T-helper 22 cell (primary cell): ENCODE measurements at regions not wholly inside any gene's neighbourhood (a gene's known extent, or its start where the extent isn't known, plus 50 kb on each side); places are given as distances from the start of the nearest gene placed in this dataset.
"Not testable (repeated sequence)": the region's sequence is repeated elsewhere in the genome, so short reads cannot be mapped to it uniquely, and the experiment has no call there.

ENCODE experiments used
- DNase-seq: peaks from one replicate; pipeline ENCODE4 v3.0.0-alpha.2; 2020; ENCODE audit warnings: low read depth

DNA sequence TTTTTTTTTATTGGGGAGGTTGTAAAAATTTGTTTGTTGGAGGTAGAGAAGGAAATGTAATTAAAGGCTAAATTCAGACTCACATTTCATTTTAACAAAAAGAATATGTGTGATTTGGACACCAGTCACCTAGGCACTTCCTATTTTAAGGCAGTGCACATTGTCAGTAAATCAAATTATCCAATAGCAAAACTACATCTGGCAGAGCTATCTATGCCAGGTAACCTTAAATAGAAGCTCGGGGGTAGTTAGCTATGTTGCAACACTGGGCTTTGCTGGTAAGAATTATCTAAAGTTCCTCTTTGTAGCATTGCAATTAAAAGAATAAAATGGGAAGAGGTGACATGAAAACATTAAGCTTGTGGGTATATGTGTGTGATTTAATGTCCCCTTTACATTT, 1064.4 kb upstream of the ZEB2 start:
- no peak for DNase-seq

GRCh38 chr2:145573608-145574007, 1053.7 kb upstream of the ZEB2 start:
- DNase-seq: no peak

GRCh38 chr2:145572238-145572637, 1052.3 kb upstream of the ZEB2 start:
- DNase-seq: no peak

DNA sequence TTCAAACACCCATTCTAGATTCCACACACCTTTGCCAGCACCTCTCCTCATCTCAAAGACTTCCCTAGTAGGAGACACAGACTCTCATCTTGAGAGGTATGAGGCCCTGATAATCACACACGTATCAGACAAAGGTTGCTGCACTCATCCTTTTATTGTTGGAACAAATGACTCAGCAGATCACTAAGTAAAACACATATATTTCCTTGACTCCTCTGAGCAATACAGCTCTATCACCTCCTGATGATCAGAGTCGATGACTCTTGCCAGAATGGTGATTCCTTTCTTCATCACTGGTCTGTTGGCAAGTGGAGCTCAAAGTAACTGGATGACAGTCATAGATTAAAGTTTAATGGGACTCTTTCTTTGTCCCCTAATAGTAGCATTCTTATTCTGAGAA, 1049.2 kb upstream of the ZEB2 start:
- no peak for DNase-seq

DNA sequence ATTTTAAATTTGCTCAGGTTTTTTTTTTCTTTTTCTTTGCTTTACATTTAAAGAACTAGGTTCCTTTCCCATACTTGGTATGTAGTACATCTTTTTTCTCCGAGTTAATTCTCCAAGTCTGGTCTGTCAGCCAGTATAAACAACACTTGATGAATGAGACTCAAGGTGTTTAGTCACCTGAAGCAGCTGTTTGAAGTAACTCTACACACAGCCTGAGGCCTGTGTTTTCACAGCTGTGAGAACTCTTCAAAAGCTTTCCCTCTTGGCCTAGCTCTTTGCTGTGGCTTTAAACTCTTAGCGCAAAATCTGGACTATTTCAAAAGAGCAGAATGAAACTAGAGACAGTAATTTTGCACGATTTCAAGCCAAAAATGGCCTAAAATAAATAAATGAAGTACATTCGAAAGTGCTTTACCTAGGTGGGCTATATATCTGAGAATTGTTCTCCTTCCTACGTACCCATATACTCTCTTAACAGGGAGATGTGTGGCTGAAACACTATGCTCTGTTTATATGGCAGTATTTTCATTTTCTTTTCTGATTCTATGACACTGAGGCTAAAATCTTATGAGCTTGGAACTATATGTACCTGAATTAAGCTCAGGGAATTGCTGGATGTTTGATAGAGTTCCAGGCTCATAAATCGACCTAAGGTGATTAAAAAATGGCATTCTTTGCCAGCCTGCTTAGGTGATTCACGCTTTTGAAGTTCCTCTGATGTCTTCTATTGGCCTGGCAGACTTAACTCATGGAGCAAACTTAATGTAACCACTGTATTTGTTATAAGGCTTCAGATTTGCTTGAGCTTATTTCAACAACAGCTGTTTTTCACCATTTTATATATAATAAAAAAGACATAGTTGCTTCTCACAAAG, 1044.1 kb upstream of the ZEB2 start:
- no peak for DNase-seq

- DNase-seq: no peak
Observed at GRCh38 chr2:145561152-145561551, 1041.2 kb upstream of the ZEB2 start.

GRCh38 chr2:145558617-145559350, 1038.9 kb upstream of the ZEB2 start:
- DNase-seq: no peak

GRCh38 chr2:145555360-145555759, 1035.4 kb upstream of the ZEB2 start:
- no peak for DNase-seq

DNA sequence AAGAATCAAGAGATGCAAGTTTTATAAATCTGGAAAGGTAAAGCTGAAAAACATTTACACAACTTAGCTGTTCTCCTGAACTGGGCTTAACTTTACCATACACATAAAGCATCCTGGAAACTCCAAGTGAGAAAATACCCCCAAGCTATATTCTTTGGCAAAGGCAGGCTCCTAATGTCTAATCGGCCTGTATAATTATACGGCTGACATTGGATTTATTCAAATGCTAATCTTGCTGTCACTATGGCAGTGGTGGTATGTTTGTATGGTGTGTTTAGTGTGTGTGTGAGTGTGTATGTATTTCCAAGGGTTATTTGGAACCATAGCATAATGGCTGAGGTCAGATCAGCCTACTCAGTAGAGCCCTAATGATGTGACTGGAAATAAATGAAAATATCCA, 1031.8 kb upstream of the ZEB2 start:
- DNase-seq: no peak

- no peak for DNase-seq
Observed at GRCh38 chr2:145548479-145548878, 1028.6 kb upstream of the ZEB2 start.

- no peak for DNase-seq
Observed at GRCh38 chr2:145547620-145548019, 1027.7 kb upstream of the ZEB2 start.

GRCh38 chr2:145546091-145546490, 1026.2 kb upstream of the ZEB2 start:
- no peak for DNase-seq

DNA sequence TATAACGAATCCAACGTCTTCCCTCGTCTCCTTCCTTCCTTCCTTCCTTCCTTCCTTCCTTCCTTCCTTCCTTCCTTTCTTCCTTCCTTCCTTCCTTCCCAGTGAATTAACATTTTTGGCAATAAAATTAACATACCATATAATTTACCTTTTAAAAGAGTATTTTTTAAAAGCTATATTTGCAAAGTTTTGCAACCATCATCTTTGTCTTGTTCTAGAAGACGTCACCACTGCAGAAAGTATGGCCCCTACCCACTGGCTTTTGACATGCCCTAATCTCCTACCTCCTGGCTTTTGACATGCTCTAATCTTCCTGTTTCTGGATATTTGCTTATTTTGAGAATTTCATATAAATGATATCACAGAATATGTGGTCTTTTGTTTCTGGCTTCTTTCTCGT, 1023.9 kb upstream of the ZEB2 start:
- DNase-seq: no peak

- no peak for DNase-seq
Observed at GRCh38 chr2:145543155-145543554, 1023.2 kb upstream of the ZEB2 start.

DNA sequence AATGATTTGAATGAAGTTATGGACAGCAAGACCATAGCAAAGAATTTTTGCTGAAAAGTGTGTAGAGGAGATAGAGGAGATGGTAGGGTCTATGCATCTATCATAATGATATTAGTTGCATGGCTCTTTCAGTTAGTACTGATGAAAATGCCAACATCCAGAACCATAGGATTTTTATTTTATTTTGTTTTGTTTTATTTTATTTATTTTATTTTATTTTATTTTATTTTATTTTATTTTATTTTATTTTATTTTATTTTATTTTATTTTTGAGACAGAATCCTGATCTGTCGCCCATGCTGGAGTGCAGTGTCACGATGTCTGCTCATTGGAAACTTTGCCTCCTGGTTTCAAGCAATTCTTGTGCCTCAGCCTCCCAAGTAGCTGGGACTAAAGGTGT, 1021.1 kb upstream of the ZEB2 start:
- no peak for DNase-seq

DNA sequence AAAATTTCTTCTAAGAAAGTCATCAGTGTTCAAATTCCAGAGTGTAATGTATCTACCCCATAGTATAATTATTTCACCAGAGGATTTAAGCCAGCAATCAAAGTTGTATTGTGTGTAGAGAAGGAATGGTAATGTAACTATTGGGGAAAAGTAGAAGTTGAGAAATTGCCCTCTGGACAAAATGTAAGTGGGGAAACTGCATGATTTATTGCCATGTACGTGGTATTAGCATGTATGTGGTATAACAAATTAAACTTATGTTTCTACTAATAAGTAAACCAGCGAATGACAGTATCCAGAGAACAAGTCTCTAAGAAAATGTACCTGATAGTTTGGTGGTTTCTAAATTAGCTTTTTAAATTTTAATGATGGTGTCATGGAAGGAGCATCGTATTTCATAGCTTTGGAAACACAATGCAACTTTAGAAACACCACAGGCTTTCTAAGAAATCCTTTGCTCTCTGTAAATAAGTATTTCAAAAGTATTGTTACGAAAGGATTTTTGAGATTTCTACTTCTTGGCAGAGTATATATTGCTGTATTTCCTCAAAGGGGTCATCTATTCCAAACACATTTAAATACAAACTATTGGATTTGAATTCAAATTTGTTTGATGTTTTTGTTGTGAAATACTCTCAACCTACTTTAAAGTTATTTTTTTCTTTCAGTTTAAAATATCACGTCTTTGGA, 1018.9 kb upstream of the ZEB2 start:
- no peak for DNase-seq

GRCh38 chr2:145530653-145531052, 1010.7 kb upstream of the ZEB2 start:
- DNase-seq: no peak

GRCh38 chr2:145524836-145525235, 1004.9 kb upstream of the ZEB2 start:
- no peak for DNase-seq

DNA sequence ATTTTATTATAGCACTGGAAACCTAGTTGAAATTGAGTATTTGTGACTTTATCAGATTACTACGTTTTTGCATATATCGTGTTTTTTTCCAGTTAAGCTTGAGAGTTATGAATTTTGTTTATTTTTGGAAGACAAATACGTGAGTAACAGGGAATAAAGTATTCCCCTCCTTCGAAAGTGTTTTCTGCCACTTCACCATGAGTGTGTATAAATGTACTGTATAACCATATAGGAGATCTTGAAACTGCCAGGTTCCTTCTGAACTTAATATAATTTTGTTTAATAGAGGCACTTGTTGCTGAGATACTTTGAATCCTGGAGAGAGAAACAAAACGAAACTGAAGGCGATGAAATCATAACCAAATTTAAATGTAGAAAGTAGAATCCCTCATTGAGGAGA, 1004.4 kb upstream of the ZEB2 start:
- no peak for DNase-seq

- not testable (repeated sequence) for DNase-seq
Observed at GRCh38 chr2:145519254-145519653, 999.3 kb upstream of the ZEB2 start.

DNA sequence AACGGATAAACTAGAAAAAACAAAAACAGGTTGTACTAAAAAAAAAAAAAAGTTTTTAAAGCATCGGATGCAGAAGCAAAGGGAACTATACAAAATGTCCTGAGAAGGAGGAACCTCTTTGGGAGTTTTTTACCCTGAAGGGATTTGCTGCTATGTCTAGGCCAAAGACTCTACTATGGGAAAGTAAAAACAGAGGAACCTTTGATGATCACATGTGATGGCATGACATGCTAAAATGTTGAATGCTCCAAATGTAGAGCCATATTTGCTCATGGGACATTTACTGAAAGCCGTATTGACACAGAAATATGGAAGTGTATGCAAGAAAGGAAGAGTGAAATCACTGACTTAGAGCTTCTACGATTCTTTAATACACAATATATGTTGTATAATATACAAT, 992.0 kb upstream of the ZEB2 start:
- DNase-seq: no peak

DNA sequence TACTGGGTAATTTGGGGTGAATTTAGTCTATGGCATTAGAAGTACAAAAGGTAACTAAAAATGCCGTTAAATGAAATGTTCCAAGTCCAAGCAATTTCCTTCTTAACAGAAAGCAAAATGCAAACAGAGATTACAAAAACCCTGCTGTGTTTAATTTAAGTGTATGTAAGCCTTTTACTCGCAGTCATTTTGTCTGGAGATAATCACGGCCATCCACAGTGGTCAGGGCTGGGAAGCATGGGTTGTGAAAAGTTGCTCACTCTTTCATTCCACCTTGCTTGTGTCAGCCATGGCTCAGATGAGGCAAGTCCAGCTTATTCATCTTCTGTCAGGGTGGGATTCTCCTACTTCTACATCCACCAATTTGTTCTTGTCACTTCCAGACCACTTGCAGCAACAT, 983.6 kb upstream of the ZEB2 start:
- DNase-seq: no peak

- DNase-seq: no peak
Observed at GRCh38 chr2:145501920-145502319, 982.0 kb upstream of the ZEB2 start.
